IMR-90 (cell line): ENCODE measurements at regions not wholly inside any gene's neighbourhood (a gene's known extent, or its start where the extent isn't known, plus 50 kb on each side); places are given as distances from the start of the nearest gene placed in this dataset.
"Not testable (repeated sequence)": the region's sequence is repeated elsewhere in the genome, so short reads cannot be mapped to it uniquely, and the experiment has no call there.

Experiments used
- ATAC-seq: fragments of 200-7000 bp; cut with Tn5 transposase; 2 replicates; pipeline ENCODE4 v1.9.1; 2020; ENCODE audit warnings: low read depth, mild to moderate bottlenecking, moderate library complexity
- BruUV-seq: library from RNA; stranded (reverse); fragments of 400-500 nt; replicated peaks from 2 replicates; lab custom pipeline; 2021; lab: Mats Ljungman, UMichigan
- CTCF ChIA-PET: fragments of 300-600 bp; formaldehyde crosslinking; extraction: SDS; loops from one replicate; lab custom pipeline; 2021; ENCODE audit warnings: antibody characterized with exemption; lab: Yijun Ruan, JAX
- POLR2A ChIA-PET: fragments of 300-600 bp; sonication (Branson Sonifier 250); formaldehyde crosslinking; loops from one replicate; lab custom pipeline; 2022; ENCODE audit warnings: antibody characterized with exemption; ENCODE audit not compliant: unreplicated experiment; lab: Charles Lee
- DNase-seq: peaks from one replicate; pipeline ENCODE4 v3.0.0; 2013
- H2AFZ ChIP-seq: replicated peaks from 2 replicates; pipeline ENCODE3; 2013; ENCODE audit warnings: low read length, mild to moderate bottlenecking; ENCODE audit not compliant: poor library complexity
- H2AK5ac ChIP-seq: 2 replicates; pipeline ENCODE4 v1.6.1; 2013; ENCODE audit warnings: low read depth, low read length, inconsistent platforms
- H2AK9ac ChIP-seq: replicated peaks from 2 replicates; pipeline ENCODE3; 2013; ENCODE audit warnings: mild to moderate bottlenecking, low read depth, low read length, moderate library complexity; ENCODE audit not compliant: poor library complexity
- H2BK120ac ChIP-seq: 2 replicates; pipeline ENCODE4 v1.6.1; 2013; ENCODE audit warnings: low read depth, low read length, inconsistent platforms
- H2BK15ac ChIP-seq: 3 replicates; pipeline ENCODE4 v1.6.1; 2013; ENCODE audit warnings: low read depth, low read length, inconsistent platforms
- H2BK20ac ChIP-seq: 2 replicates; pipeline ENCODE4 v1.6.1; 2013; ENCODE audit warnings: low read depth, mild to moderate bottlenecking, inconsistent platforms, low read length, moderate library complexity
- H2BK5ac ChIP-seq: 2 replicates; pipeline ENCODE4 v1.6.1; 2013; ENCODE audit warnings: mild to moderate bottlenecking, low read depth, low read length, inconsistent platforms; ENCODE audit not compliant: poor library complexity, severe bottlenecking
- H3K14ac ChIP-seq: replicated peaks from 2 replicates; pipeline ENCODE4 v1.6.1; 2013; ENCODE audit warnings: low read depth, low read length, inconsistent platforms
- H3K18ac ChIP-seq: 2 replicates; pipeline ENCODE4 v1.6.1; 2013; ENCODE audit warnings: low read depth, low read length, control low read depth
- H3K23ac ChIP-seq: 2 replicates; pipeline ENCODE4 v1.6.1; 2013; ENCODE audit warnings: low read depth, low read length, inconsistent platforms
- H3K27ac ChIP-seq: 2 replicates; pipeline ENCODE4 v1.5.1; 2013; ENCODE audit warnings: mild to moderate bottlenecking, control low read depth, low read length; ENCODE audit not compliant: insufficient read depth
- H3K27me3 ChIP-seq: 2 replicates; pipeline ENCODE4 v1.6.1; 2013; ENCODE audit warnings: low read length; ENCODE audit not compliant: control insufficient read depth, insufficient read depth
- H3K36me3 ChIP-seq: 2 replicates; pipeline ENCODE4 v1.6.1; 2013; ENCODE audit warnings: low read length, mixed read lengths; ENCODE audit not compliant: control insufficient read depth, insufficient read depth
- H3K4ac ChIP-seq: 2 replicates; pipeline ENCODE4 v1.6.1; 2013; ENCODE audit warnings: low read depth, low read length, inconsistent platforms
- H3K4me1 ChIP-seq: 2 replicates; pipeline ENCODE4 v1.6.1; 2013; ENCODE audit warnings: low read length, mixed read lengths; ENCODE audit not compliant: control insufficient read depth, insufficient read depth
- H3K4me2 ChIP-seq: 2 replicates; pipeline ENCODE4 v1.6.1; 2013; ENCODE audit warnings: low read depth, mild to moderate bottlenecking, control low read depth, low read length, moderate library complexity
- H3K4me3 ChIP-seq: 2 replicates; pipeline ENCODE4 v1.5.1; 2013; ENCODE audit warnings: low read depth, mild to moderate bottlenecking, control low read depth, low read length, moderate library complexity; ENCODE audit not compliant: insufficient read depth
- H3K56ac ChIP-seq: 2 replicates; pipeline ENCODE4 v1.6.1; 2013; ENCODE audit warnings: low read length, inconsistent platforms; ENCODE audit not compliant: insufficient read depth; ENCODE audit errors: extremely low read depth
- H3K79me1 ChIP-seq, 2 experiments: 2 replicates each; pipeline ENCODE4 v1.6.1; 2013; ENCODE audit warnings: low read length in 2 of 2, inconsistent platforms in 1 of 2, low read depth in 1 of 2
- H3K9ac ChIP-seq: 2 replicates; pipeline ENCODE4 v1.6.1; 2013; ENCODE audit warnings: low read depth, low read length, control low read depth
- H3K9me1 ChIP-seq: 2 replicates; pipeline ENCODE4 v1.6.1; 2013; ENCODE audit warnings: low read length, inconsistent platforms; ENCODE audit not compliant: insufficient read depth
- H3K9me3 ChIP-seq: 2 replicates; pipeline ENCODE4 v1.6.1; 2013; ENCODE audit warnings: low read length; ENCODE audit not compliant: control insufficient read depth, insufficient read depth
- H4K20me1 ChIP-seq: 2 replicates; pipeline ENCODE4 v1.6.1; 2013; ENCODE audit warnings: low read length, inconsistent platforms; ENCODE audit not compliant: insufficient read depth
- H4K5ac ChIP-seq: 2 replicates; pipeline ENCODE4 v1.6.1; 2013; ENCODE audit warnings: mild to moderate bottlenecking, low read depth, low read length, control low read depth
- H4K8ac ChIP-seq, 2 experiments: 2 replicates each; pipeline ENCODE4 v1.6.1; 2013; ENCODE audit warnings: low read depth in 2 of 2, low read length in 2 of 2, control low read depth in 1 of 2, inconsistent platforms in 1 of 2
- H4K91ac ChIP-seq: 2 replicates; pipeline ENCODE4 v1.6.1; 2013; ENCODE audit warnings: low read depth, low read length, inconsistent platforms; ENCODE audit not compliant: insufficient read depth
- WGBS, 2 experiments: methylation state at CpG; one replicate each; pipeline versions ENCODE4 v1.1.5 to v1.1.7; 2013; ENCODE audit warnings: missing lambda C conversion rate in 2 of 2; ENCODE audit not compliant: insufficient read length in 1 of 2; ENCODE audit errors: extremely low coverage in 2 of 2; 5-methylcytosine and 5-hydroxymethylcytosine counted together
- dilution Hi-C: fragments of 300-500 bp; cut with HindIII; formaldehyde crosslinking; loops from one replicate; pipeline ENCODE4 v1.14.3; 2018; ENCODE audit warnings: low sequenced_read_pairs; ENCODE audit not compliant: unreplicated experiment
- in situ Hi-C: fragments of 300-500 bp; cut with MboI; formaldehyde crosslinking; loops from 3 replicates; pipeline ENCODE4 v1.14.3; 2019; ENCODE audit warnings: low sequenced_read_pairs, inconsistent platforms, mixed read lengths
- intact Hi-C: fragments of 100-400 bp; cut with micrococcal nuclease; formaldehyde crosslinking; loops from 2 replicates; pipeline ENCODE4 v1.10.0; 2022

DNA sequence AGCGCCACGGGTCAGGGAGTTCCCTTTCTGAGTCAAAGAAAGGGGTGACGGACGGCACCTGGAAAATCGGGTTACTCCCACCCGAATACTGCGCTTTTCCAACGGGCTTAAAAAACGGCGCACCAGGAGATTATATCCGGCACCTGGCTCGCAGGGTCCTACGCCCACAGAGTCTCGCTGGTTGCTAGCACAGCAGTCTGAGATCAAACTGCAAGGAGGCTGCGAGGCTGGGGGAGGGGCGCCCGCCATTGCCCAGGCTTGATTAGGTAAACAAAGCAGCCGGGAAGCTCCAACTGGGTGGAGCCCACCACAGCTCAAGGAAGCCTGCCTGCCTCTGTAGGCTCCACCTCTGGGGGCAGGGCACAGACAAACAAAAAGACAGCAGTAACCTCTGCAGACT lies 1352.0 kb upstream of the CDH8 start:
- H3K36me3 ChIP-seq, H3K4me1 ChIP-seq, H3K18ac ChIP-seq, DNase-seq, dilution Hi-C loops, H3K4ac ChIP-seq, BruUV-seq, H4K8ac ChIP-seq, POLR2A ChIA-PET, intact Hi-C loops, H3K9me1 ChIP-seq, H4K5ac ChIP-seq, H2BK15ac ChIP-seq, H3K9me3 ChIP-seq, H3K27ac ChIP-seq, H2BK20ac ChIP-seq, H3K27me3 ChIP-seq, H3K9ac ChIP-seq, H3K4me2 ChIP-seq, H4K20me1 ChIP-seq, in situ Hi-C loops, ATAC-seq, H3K79me1 ChIP-seq, H3K14ac ChIP-seq, H3K23ac ChIP-seq, H2AFZ ChIP-seq, H2AK5ac ChIP-seq, CTCF ChIA-PET, H2BK5ac ChIP-seq, H4K91ac ChIP-seq, H3K4me3 ChIP-seq, H2BK120ac ChIP-seq, H2AK9ac ChIP-seq, H3K56ac ChIP-seq: not testable (repeated sequence)
- 100% methylated on average over 3 of the region's 18 CpGs; no CpG with 5 or more reads in 1 of the 2 experiments for WGBS, 2 experiments
